RPMI8226 (cell line): ENCODE measurements at regions not wholly inside any gene's neighbourhood (a gene's known extent, or its start where the extent isn't known, plus 50 kb on each side); places are given as distances from the start of the nearest gene placed in this dataset.

ENCODE experiments used
- DNase-seq: peaks from one replicate; pipeline ENCODE4 v3.0.0-alpha.2; 2015

GRCh38 chr4:180637616-180638015, 1605.6 kb upstream of the TENM3 start:
- no peak for DNase-seq

- no peak for DNase-seq
These were observed 1603.0 kb upstream of the TENM3 start for GRCh38 chr4:180640193-180640592.

- no peak for DNase-seq
These were observed 1601.7 kb upstream of the TENM3 start for GRCh38 chr4:180641495-180641894.

- DNase-seq = no peak
These were observed 1600.5 kb upstream of the TENM3 start for GRCh38 chr4:180642732-180643131.

GRCh38 chr4:180650273-180650672, 1592.9 kb upstream of the TENM3 start:
- no peak for DNase-seq

- no peak for DNase-seq
These were observed 1590.7 kb upstream of the TENM3 start for GRCh38 chr4:180652533-180652932.

- no peak for DNase-seq
These were observed 1587.3 kb upstream of the TENM3 start for GRCh38 chr4:180655886-180656285.

- DNase-seq = no peak
These were observed 1585.3 kb upstream of the TENM3 start for GRCh38 chr4:180657881-180658280.

- peak; percentile 86 for DNase-seq
These were observed 1578.3 kb upstream of the TENM3 start for GRCh38 chr4:180664766-180665368.

- DNase-seq = peak; percentile 72
These were observed 1577.7 kb upstream of the TENM3 start for GRCh38 chr4:180665481-180665880.

GRCh38 chr4:180665994-180666824, 1577.0 kb upstream of the TENM3 start:
- DNase-seq = peak; percentile 47

- no peak for DNase-seq
These were observed 1574.5 kb upstream of the TENM3 start for GRCh38 chr4:180668732-180669131.

- DNase-seq = no peak
These were observed 1573.5 kb upstream of the TENM3 start for GRCh38 chr4:180669680-180670079.

- peak; percentile 87 for DNase-seq
These were observed 1568.4 kb upstream of the TENM3 start for GRCh38 chr4:180674619-180675358.

- DNase-seq = peak; percentile 80
These were observed 1567.9 kb upstream of the TENM3 start for GRCh38 chr4:180675359-180675650.

GRCh38 chr4:180680305-180680704, 1562.9 kb upstream of the TENM3 start:
- no peak for DNase-seq

GRCh38 chr4:180682776-180683175, 1560.4 kb upstream of the TENM3 start:
- DNase-seq = no peak

GRCh38 chr4:180683186-180683585, 1560.0 kb upstream of the TENM3 start:
- DNase-seq = no peak

GRCh38 chr4:180688480-180688879, 1554.7 kb upstream of the TENM3 start:
- no peak for DNase-seq

- DNase-seq = no peak
These were observed 1548.3 kb upstream of the TENM3 start for GRCh38 chr4:180694875-180695274.

- DNase-seq = no peak
These were observed 1547.4 kb upstream of the TENM3 start for GRCh38 chr4:180695851-180696250.

GRCh38 chr4:180696460-180697092, 1546.6 kb upstream of the TENM3 start:
- no peak for DNase-seq

GRCh38 chr4:180698550-180699195, 1544.5 kb upstream of the TENM3 start:
- DNase-seq = no peak
